ENCODE measurements at regions not wholly inside any gene's neighbourhood (a gene's known extent, or its start where the extent isn't known, plus 50 kb on each side); places are given as distances from the start of the nearest gene placed in this dataset.

DNA sequence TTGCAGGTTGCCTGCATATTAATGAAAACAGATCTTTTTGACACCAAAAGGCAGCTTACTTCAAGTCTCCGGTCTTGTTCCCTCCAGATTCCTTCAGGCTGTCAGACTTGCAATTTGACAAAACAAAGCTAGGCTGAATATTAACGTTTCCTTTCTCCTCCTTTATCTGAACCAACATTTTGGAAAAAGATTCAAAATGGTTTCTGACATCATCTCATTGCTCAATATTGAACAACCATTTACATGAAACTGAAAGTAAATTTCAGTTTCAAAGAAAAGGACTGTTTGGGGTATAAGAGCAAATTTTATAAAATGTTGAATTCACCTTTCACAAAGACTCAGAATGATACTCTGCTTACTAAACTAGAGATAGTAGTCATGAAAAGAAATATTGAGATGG is 521.8 kb downstream of the KCNJ2 start:
- TF ChIP-seq, protein P1, sequence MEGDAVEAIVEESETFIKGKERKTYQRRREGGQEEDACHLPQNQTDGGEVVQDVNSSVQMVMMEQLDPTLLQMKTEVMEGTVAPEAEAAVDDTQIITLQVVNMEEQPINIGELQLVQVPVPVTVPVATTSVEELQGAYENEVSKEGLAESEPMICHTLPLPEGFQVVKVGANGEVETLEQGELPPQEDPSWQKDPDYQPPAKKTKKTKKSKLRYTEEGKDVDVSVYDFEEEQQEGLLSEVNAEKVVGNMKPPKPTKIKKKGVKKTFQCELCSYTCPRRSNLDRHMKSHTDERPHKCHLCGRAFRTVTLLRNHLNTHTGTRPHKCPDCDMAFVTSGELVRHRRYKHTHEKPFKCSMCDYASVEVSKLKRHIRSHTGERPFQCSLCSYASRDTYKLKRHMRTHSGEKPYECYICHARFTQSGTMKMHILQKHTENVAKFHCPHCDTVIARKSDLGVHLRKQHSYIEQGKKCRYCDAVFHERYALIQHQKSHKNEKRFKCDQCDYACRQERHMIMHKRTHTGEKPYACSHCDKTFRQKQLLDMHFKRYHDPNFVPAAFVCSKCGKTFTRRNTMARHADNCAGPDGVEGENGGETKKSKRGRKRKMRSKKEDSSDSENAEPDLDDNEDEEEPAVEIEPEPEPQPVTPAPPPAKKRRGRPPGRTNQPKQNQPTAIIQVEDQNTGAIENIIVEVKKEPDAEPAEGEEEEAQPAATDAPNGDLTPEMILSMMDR (IDR thresholded peaks at IDR 0.05): no peak
- no peak for TF ChIP-seq EP300 (IDR thresholded peaks at IDR 0.05)
- no peak for TF ChIP-seq POLR2A (IDR thresholded peaks at IDR 0.05)
- no peak for TF ChIP-seq POLR2AphosphoS5 (IDR thresholded peaks at IDR 0.05)
